Naive thymus-derived CD4-positive, alpha-beta T cell (primary cell): ENCODE measurements at regions not wholly inside any gene's neighbourhood (a gene's known extent, or its start where the extent isn't known, plus 50 kb on each side); places are given as distances from the start of the nearest gene placed in this dataset.

Source experiments
- ATAC-seq: fragments of 150-1000 bp; cut with Tn5 transposase; 2 replicates; pipeline ENCODE4 v1.10.0; 2021; ENCODE audit warnings: mild to moderate bottlenecking, moderate library complexity
- CTCF ChIA-PET: fragments of 350-600 bp; sonication (Branson Sonifier 250); formaldehyde crosslinking; loops from one replicate; lab custom pipeline; 2021; ENCODE audit warnings: antibody characterized with exemption; lab: Charles Lee
- POLR2A ChIA-PET: fragments of 350-600 bp; sonication (Branson Sonifier 250); formaldehyde crosslinking; loops from one replicate; lab custom pipeline; 2021; ENCODE audit warnings: antibody characterized with exemption, inconsistent platforms; lab: Charles Lee
- DNase-seq, 9 donors: peaks; one replicate each; pipeline versions ENCODE4 v3.0.0 to v3.0.0-alpha.2; 2020 to 2022; ENCODE audit warnings: mixed read lengths in 1 of 9
- H3K27ac ChIP-seq: one replicate; pipeline ENCODE4 v1.7.0; 2013; ENCODE audit warnings: mild to moderate bottlenecking, low read depth, low read length, moderate library complexity
- H3K27me3 ChIP-seq, 2 donors: one replicate each; pipeline ENCODE4 v1.7.0; 2013; ENCODE audit warnings: low read length in 2 of 2, mild to moderate bottlenecking in 2 of 2, moderate library complexity in 2 of 2; ENCODE audit not compliant: control insufficient read depth in 2 of 2, insufficient read depth in 2 of 2
- H3K36me3 ChIP-seq, 3 experiments: 1 replicate in 2 of 3; 2 replicates in 1 of 3; pipeline ENCODE4 v1.7.0; 2013; ENCODE audit warnings: low read length in 3 of 3, mild to moderate bottlenecking in 3 of 3, moderate library complexity in 1 of 3; ENCODE audit not compliant: insufficient read depth in 3 of 3, control insufficient read depth in 2 of 3
- H3K4me1 ChIP-seq, 2 donors: one replicate each; pipeline ENCODE4 v1.7.0; 2013; ENCODE audit warnings: low read length in 2 of 2, mild to moderate bottlenecking in 2 of 2, moderate library complexity in 1 of 2; ENCODE audit not compliant: control insufficient read depth in 2 of 2, insufficient read depth in 2 of 2
- H3K4me3 ChIP-seq: 2 replicates; pipeline ENCODE4 v1.7.0; 2013; ENCODE audit warnings: mild to moderate bottlenecking, low read length
- H3K9me3 ChIP-seq, 3 experiments: 1 replicate in 2 of 3; 2 replicates in 1 of 3; pipeline ENCODE4 v1.7.0; 2013; ENCODE audit warnings: low read length in 3 of 3; ENCODE audit not compliant: control insufficient read depth in 2 of 3
- H3K27ac Mint-ChIP-seq, 9 donors: one replicate each; pipeline ENCODE4 v1.8.0; 2020 to 2022; ENCODE audit warnings: mixed read lengths in 9 of 9, mild to moderate bottlenecking in 8 of 9, moderate library complexity in 5 of 9, inconsistent platforms in 2 of 9
- H3K27me3 Mint-ChIP-seq, 5 donors: one replicate each; pipeline ENCODE4 v1.8.0; 2021 to 2022; ENCODE audit warnings: mixed read lengths in 5 of 5, mild to moderate bottlenecking in 1 of 5
- H3K36me3 Mint-ChIP-seq, 5 donors: one replicate each; pipeline ENCODE4 v1.8.0; 2020 to 2022; ENCODE audit warnings: mixed read lengths in 5 of 5, mild to moderate bottlenecking in 3 of 5, inconsistent platforms in 1 of 5
- H3K4me1 Mint-ChIP-seq, 7 donors: one replicate each; pipeline ENCODE4 v1.8.0; 2020 to 2022; ENCODE audit warnings: mixed read lengths in 7 of 7, mild to moderate bottlenecking in 3 of 7, inconsistent platforms in 1 of 7
- H3K4me3 Mint-ChIP-seq, 10 donors: one replicate each; pipeline ENCODE4 v1.8.0; 2020 to 2022; ENCODE audit warnings: mild to moderate bottlenecking in 10 of 10, mixed read lengths in 10 of 10, moderate library complexity in 6 of 10, inconsistent platforms in 2 of 10
- H3K9me3 Mint-ChIP-seq, 11 donors: one replicate each; pipeline ENCODE4 v1.8.0; 2020 to 2022; ENCODE audit warnings: mixed read lengths in 11 of 11, mild to moderate bottlenecking in 4 of 11, inconsistent platforms in 1 of 11, moderate library complexity in 1 of 11
- intact Hi-C, 2 donors: fragments of 100-400 bp; cut with micrococcal nuclease; formaldehyde crosslinking; loops; one replicate each; pipeline ENCODE4 v1.15.1; 2023

DNA sequence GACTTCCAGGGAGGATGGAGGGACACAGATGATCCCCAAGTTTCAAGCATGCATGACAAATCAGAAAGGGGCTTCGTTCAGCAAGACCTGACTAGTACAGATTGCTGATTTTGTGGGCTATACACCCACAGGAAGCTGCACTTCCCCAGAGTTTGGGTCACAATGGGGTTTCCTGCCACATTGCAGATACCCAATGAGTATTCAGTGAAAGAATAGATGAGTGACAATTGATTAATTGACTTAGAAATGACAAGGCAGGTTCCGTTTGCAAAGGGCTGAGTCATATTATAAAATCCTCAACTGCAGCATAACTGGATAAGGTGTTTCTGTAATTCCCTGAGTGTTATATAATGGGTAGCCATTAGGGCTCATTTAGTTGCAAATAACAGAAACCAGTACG lies 146.6 kb upstream of the TBL1X start:
- intact Hi-C loops: loop anchor here in 1 of 2 donors (10.0 kb wide), 1 partner anchor 73 kb away; no protein-coding TSS in a partner anchor
- POLR2A ChIA-PET: no interaction called here
- no peaks in the 10 kb centered on the region for H3K9me3 Mint-ChIP-seq
- CTCF ChIA-PET: no interaction called here
- Histone ChIP-seq H3K4me1 (peaks cover 5 to 8% of the 10 kb centered on the region in 2 donors), H3K4me3 (no peak overlapping the region), H3K27ac (no peak overlapping the region), H3K9me3 (no peaks in the 10 kb centered on the region), H3K27me3 (no peaks in the 10 kb centered on the region), H3K36me3 (no peaks in the 10 kb centered on the region)
- H3K36me3 Mint-ChIP-seq: no peaks in the 10 kb centered on the region
- peaks cover 0 to 5% (median 0%) of the 10 kb centered on the region in 5 donors for H3K27me3 Mint-ChIP-seq
- ATAC-seq (peak; percentile 48), DNase-seq (peak in 1 of 9 donors; percentile 13)
- H3K4me1 Mint-ChIP-seq: peaks cover 7 to 28% (median 15%) of the 10 kb centered on the region in 7 donors
- H3K27ac Mint-ChIP-seq: no peak overlapping the region
- no peak overlapping the region for H3K4me3 Mint-ChIP-seq

DNA sequence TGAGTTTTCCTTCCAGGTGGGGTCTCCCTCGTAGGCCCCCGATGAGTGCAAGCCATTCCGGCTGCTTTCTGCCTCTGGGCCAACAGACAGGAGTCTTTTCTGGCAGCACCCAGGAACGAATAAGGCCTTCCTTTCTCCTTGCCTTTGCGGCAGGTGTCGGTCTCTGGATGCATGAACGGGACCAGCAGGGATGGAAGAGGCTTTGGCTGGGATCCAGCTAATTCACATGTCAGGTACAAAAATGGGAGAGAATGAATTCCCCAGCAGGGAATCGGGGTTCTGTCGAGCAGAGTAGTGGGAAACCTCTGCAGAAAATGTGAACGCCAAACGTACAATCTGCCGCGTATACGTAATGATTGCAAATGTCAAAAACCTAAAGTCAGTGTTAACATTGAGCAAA lies 146.1 kb upstream of the TBL1X start:
- Mint-ChIP-seq H3K36me3 (no peaks in the 10 kb centered on the region), H3K4me3 (no peak overlapping the region), H3K27me3 (peaks cover 0 to 5% (median 0%) of the 10 kb centered on the region in 5 donors), H3K4me1 (peaks cover 5 to 24% (median 13%) of the 10 kb centered on the region in 7 donors), H3K27ac (no peak overlapping the region), H3K9me3 (no peaks in the 10 kb centered on the region)
- intact Hi-C loops: loop anchor here in 1 of 2 donors (10.0 kb wide), 1 partner anchor 74 kb away; no protein-coding TSS in a partner anchor
- Histone ChIP-seq H3K4me3 (no peak overlapping the region), H3K27me3 (no peaks in the 10 kb centered on the region), H3K36me3 (no peaks in the 10 kb centered on the region), H3K27ac (no peak overlapping the region), H3K4me1 (peaks cover 0 to 8% of the 10 kb centered on the region in 2 donors), H3K9me3 (no peaks in the 10 kb centered on the region)
- ChIA-PET POLR2A (no interaction called here), CTCF (no interaction called here)
- no peak for DNase-seq
- no peak for ATAC-seq

DNA sequence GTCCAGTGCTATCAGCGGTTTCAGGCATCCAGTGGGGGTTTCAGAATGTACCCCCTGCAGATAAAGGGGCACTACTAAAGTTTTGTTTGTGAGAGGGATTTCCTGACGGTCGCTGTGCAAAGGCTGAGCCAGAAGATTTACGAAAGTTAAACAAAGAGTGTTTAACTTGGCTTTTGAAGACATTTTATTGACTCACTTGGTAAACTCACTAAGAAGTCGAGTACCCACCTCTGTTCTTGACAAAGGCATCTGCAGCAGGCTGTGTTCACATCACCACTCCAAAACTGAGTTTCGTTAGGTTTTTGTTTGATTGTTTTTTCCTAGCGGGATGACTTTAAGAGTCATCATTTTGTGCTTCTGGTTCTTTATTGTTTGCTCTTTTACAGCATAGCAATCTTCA lies 143.9 kb upstream of the TBL1X start:
- ATAC-seq (no peak), DNase-seq (no peak)
- no peak overlapping the region for H3K27ac Mint-ChIP-seq
- no peak overlapping the region for H3K27ac ChIP-seq
- H3K4me3 Mint-ChIP-seq: no peak overlapping the region
- no peak overlapping the region for H3K4me3 ChIP-seq
- peaks cover 5 to 24% (median 13%) of the 10 kb centered on the region in 7 donors for H3K4me1 Mint-ChIP-seq
- ChIA-PET CTCF (no interaction called here), POLR2A (no interaction called here)
- no peaks in the 10 kb centered on the region for H3K36me3 ChIP-seq
- no peaks in the 10 kb centered on the region for H3K36me3 Mint-ChIP-seq
- H3K27me3 Mint-ChIP-seq: peaks cover 0 to 5% (median 0%) of the 10 kb centered on the region in 5 donors
- no peaks in the 10 kb centered on the region for H3K9me3 ChIP-seq
- intact Hi-C loops: no loop called here
- H3K27me3 ChIP-seq: no peaks in the 10 kb centered on the region
- H3K4me1 ChIP-seq: peaks cover 0 to 8% of the 10 kb centered on the region in 2 donors
- no peaks in the 10 kb centered on the region for H3K9me3 Mint-ChIP-seq

DNA sequence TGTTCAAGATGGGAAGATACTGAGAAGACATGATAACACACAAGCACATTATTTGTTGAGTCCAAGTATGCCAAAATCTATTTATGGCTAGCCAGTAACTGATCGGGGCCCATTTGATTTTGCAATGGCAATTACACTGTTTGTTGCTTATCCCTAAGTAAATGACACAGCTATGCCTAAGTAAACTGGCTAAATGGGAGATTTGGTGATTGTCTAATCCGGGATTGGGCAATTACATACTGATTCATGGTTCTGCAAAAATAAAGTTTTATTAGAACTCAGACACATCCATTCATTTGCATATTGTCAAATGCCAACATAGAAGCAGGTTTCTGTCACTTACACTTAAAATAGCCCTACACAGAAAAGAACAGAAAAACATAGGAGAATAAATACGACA lies 140.2 kb upstream of the TBL1X start:
- ATAC-seq: no peak
- no peaks in the 10 kb centered on the region for H3K36me3 ChIP-seq
- Mint-ChIP-seq H3K4me3 (no peak overlapping the region), H3K36me3 (no peaks in the 10 kb centered on the region), H3K9me3 (peaks cover 0 to 6% (median 0%) of the 10 kb centered on the region in 11 donors), H3K27ac (no peak overlapping the region), H3K4me1 (peaks cover 0 to 5% (median 0%) of the 10 kb centered on the region in 7 donors), H3K27me3 (peaks cover 0 to 5% (median 0%) of the 10 kb centered on the region in 5 donors)
- H3K4me3 ChIP-seq: no peak overlapping the region
- CTCF ChIA-PET: no interaction called here
- no peaks in the 10 kb centered on the region for H3K9me3 ChIP-seq
- no peaks in the 10 kb centered on the region for H3K4me1 ChIP-seq
- no peaks in the 10 kb centered on the region for H3K27me3 ChIP-seq
- no peak for DNase-seq
- intact Hi-C loops: no loop called here
- POLR2A ChIA-PET: no interaction called here
- no peak overlapping the region for H3K27ac ChIP-seq

DNA sequence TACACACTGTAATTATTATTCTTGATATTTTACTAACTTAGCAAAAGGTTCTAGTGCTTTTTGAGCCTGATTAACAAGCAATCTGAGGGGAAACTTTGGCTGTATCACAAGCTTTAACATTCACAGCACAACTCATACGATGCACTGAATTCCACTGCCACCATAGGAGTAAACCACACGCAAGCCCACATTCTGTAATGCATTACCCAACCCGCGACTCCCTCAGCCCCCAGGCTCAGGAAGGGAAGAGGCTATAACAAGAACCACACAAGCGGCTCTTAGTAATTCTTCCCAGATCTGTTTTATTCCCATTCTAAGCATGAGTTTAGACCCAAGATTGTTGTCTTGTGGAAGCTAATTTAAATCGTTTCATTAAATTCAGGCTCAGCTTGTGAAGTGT lies 138.5 kb upstream of the TBL1X start:
- Histone ChIP-seq H3K4me1 (no peaks in the 10 kb centered on the region), H3K9me3 (no peaks in the 10 kb centered on the region), H3K27ac (no peak overlapping the region), H3K36me3 (no peaks in the 10 kb centered on the region), H3K27me3 (no peaks in the 10 kb centered on the region), H3K4me3 (no peak overlapping the region)
- H3K9me3 Mint-ChIP-seq: peaks cover 0 to 6% (median 0%) of the 10 kb centered on the region in 11 donors
- ChIA-PET CTCF (interaction anchor here (0.6 kb wide), 2 partner anchors 12 to 19 kb away, joined by 3 to 4 read pairs; no protein-coding TSS in a partner anchor), POLR2A (no interaction called here)
- no peak overlapping the region for H3K27ac Mint-ChIP-seq
- H3K4me3 Mint-ChIP-seq: no peak overlapping the region
- intact Hi-C loops: no loop called here
- DNase-seq (no peak), ATAC-seq (no peak)
- no peaks in the 10 kb centered on the region for H3K36me3 Mint-ChIP-seq
- H3K27me3 Mint-ChIP-seq: no peaks in the 10 kb centered on the region
- peaks cover 0 to 2% (median 0%) of the 10 kb centered on the region in 7 donors for H3K4me1 Mint-ChIP-seq

DNA sequence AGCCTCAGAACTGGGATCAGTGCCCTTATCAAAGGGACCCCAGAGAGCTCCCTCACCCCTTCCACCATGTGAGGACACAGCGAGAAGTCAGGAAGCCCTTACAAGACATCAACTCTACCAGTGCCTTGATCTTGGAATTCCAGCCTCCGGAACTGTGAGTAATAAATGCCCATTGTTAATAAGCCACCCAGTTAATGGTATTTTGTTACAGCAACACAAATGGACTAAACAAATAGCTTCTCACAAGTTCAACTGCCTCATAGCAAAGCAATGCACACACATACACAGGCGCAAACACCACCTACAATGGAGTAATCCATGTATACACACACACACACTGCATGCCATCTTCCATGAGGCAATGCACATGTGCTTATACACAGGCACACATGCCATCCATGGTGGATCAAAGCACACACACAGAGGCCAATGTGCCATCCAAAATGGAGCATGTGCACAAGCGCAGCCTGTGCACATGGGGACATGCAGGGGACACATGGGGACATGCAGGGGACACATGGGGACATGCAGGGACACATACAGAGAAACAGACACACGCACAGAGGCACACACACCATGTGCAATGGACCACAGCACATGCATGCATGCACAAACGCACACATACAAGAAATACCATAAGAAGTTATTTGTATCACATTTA lies 137.6 kb upstream of the TBL1X start:
- no peaks in the 10 kb centered on the region for H3K36me3 Mint-ChIP-seq
- ATAC-seq (no peak), DNase-seq (no peak)
- ChIA-PET CTCF (no interaction called here), POLR2A (no interaction called here)
- H3K9me3 ChIP-seq: no peaks in the 10 kb centered on the region
- no peak overlapping the region for H3K4me3 ChIP-seq
- intact Hi-C loops: no loop called here
- H3K4me3 Mint-ChIP-seq: no peak overlapping the region
- H3K27me3 ChIP-seq: no peaks in the 10 kb centered on the region
- no peak overlapping the region for H3K27ac ChIP-seq
- no peak overlapping the region for H3K27ac Mint-ChIP-seq
- H3K4me1 ChIP-seq: no peaks in the 10 kb centered on the region
- H3K36me3 ChIP-seq: no peaks in the 10 kb centered on the region
- no peaks in the 10 kb centered on the region for H3K27me3 Mint-ChIP-seq
- H3K9me3 Mint-ChIP-seq: peaks cover 0 to 6% (median 0%) of the 10 kb centered on the region in 11 donors
- H3K4me1 Mint-ChIP-seq: peaks cover 0 to 2% (median 0%) of the 10 kb centered on the region in 7 donors

DNA sequence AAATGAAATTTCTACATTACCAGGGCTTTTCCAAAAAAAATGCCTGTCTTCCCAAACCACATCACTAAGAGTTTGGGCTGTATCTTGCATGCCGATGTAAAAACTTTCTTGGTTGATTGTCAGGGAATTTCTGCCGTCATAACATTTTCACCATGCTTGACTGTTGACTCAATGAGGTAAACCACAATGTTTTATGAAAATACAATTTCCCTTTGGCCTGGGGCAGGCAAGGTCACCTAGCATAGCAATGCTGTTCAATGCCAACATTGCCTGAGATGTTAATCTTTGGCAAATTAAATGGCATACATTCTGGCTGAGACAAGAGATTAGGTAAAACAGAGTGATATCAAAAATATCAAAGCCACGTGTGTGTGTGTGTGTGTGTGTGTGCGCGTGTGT lies 137.1 kb upstream of the TBL1X start:
- H3K4me3 ChIP-seq: no peak overlapping the region
- H3K27ac ChIP-seq: no peak overlapping the region
- H3K9me3 ChIP-seq: no peaks in the 10 kb centered on the region
- H3K36me3 Mint-ChIP-seq: no peaks in the 10 kb centered on the region
- ChIA-PET POLR2A (no interaction called here), CTCF (no interaction called here)
- no peaks in the 10 kb centered on the region for H3K27me3 ChIP-seq
- H3K4me1 ChIP-seq: no peaks in the 10 kb centered on the region
- H3K27me3 Mint-ChIP-seq: no peaks in the 10 kb centered on the region
- H3K27ac Mint-ChIP-seq: no peak overlapping the region
- H3K4me3 Mint-ChIP-seq: no peak overlapping the region
- H3K9me3 Mint-ChIP-seq: peaks cover 0 to 6% (median 0%) of the 10 kb centered on the region in 11 donors
- no peak for ATAC-seq
- DNase-seq: no peak
- peaks cover 0 to 2% (median 0%) of the 10 kb centered on the region in 7 donors for H3K4me1 Mint-ChIP-seq
- intact Hi-C loops: no loop called here
- no peaks in the 10 kb centered on the region for H3K36me3 ChIP-seq
